Prostate gland (tissue), 2 donors: ENCODE measurements at regions not wholly inside any gene's neighbourhood (a gene's known extent, or its start where the extent isn't known, plus 50 kb on each side); places are given as distances from the start of the nearest gene placed in this dataset.
"Not testable (repeated sequence)": the region's sequence is repeated elsewhere in the genome, so short reads cannot be mapped to it uniquely, and the experiment has no call there.

Source experiments
- DNase-seq: peaks from one replicate; pipeline ENCODE4 v3.0.0-alpha.2; 2019; ENCODE audit warnings: low spot score
- H3K27ac ChIP-seq, 2 donors: fragments of 200-600 bp; sonication (generic); 2 replicates each; pipeline ENCODE4 v1.5.1; 2017 to 2019
- H3K27me3 ChIP-seq: fragments of 200-600 bp; sonication (generic); replicated peaks from 2 replicates; pipeline ENCODE4 v1.5.1; 2019; ENCODE audit not compliant: insufficient read depth
- H3K36me3 ChIP-seq, 2 donors: fragments of 200-600 bp; sonication (generic); 1 replicate in 1 of 2; 2 replicates in 1 of 2; pipeline versions ENCODE4 v1.5.1 to v1.8.1; 2017 to 2019
- H3K4me1 ChIP-seq: fragments of 200-600 bp; sonication (generic); replicated peaks from 2 replicates; pipeline ENCODE4 v1.5.1; 2019
- H3K4me3 ChIP-seq, 2 donors: fragments of 200-600 bp; sonication (generic); 2 replicates each; pipeline ENCODE4 v1.5.1; 2017 to 2019
- H3K9me3 ChIP-seq: fragments of 200-600 bp; sonication (generic); 2 replicates; pipeline ENCODE4 v1.5.1; 2017
- POLR2A ChIP-seq: fragments of 450-650 bp; IDR thresholded peaks from one replicate; pipeline ENCODE4 v1.6.1; 2016; ENCODE audit warnings: antibody characterized with exemption, mild to moderate bottlenecking
- POLR2AphosphoS5 ChIP-seq: sonication (generic); formaldehyde crosslinking; IDR thresholded peaks from one replicate; pipeline ENCODE4 v1.6.1; 2017; ENCODE audit warnings: antibody characterized with exemption
- WGBS: methylation state at CpG from one replicate; pipeline ENCODE4 v1.1.5; 2018; 5-methylcytosine and 5-hydroxymethylcytosine counted together
- intact Hi-C: fragments of 100-400 bp; cut with DNase I; formaldehyde crosslinking; loops from one replicate; pipeline ENCODE4 v1.14.2; 2022
- TF ChIP-seq, protein P1 (sequence below), 4 experiments: fragments of 200-600 bp in 2 of 4; fragments of 450-650 bp in 2 of 4; sonication (generic) in 2 of 4; IDR thresholded peaks; 1 replicate in 3 of 4; 2 replicates in 1 of 4; pipeline ENCODE4 v1.5.1; 2016 to 2019; ENCODE audit warnings: antibody characterized with exemption in 4 of 4, mild to moderate bottlenecking in 2 of 4, moderate library complexity in 2 of 4

DNA sequence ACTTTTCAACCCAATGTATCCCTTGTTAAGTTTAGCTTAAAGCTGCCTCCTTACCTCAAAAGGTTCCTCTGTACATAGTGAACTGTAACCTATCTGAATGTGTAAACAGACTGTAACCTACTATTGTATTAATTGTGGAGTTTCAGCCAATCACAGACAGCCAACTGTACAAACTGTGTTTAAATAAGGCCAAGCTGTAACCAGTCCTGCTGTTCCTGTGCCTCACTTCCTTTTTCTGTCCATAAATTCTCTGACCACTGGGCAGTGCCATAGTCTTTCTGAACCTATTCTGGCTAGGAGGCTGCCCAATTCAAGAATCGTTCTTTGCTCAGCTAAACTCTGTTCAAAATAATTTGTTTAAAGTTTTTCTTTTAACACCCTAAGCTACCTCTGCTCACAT lies 74.7 kb upstream of the DAPK1 start:
- DNase-seq, result no peak
- no peaks in the 10 kb centered on the region for H3K36me3 ChIP-seq
- no peak overlapping the region for H3K27ac ChIP-seq
- 71% methylated on average over 1 of the region's 1 CpG for WGBS
- no peaks in the 10 kb centered on the region for H3K9me3 ChIP-seq
- no peaks in the 10 kb centered on the region for H3K4me1 ChIP-seq
- TF ChIP-seq POLR2AphosphoS5 (no peak), POLR2A (no peak)
- TF ChIP-seq, protein P1, sequence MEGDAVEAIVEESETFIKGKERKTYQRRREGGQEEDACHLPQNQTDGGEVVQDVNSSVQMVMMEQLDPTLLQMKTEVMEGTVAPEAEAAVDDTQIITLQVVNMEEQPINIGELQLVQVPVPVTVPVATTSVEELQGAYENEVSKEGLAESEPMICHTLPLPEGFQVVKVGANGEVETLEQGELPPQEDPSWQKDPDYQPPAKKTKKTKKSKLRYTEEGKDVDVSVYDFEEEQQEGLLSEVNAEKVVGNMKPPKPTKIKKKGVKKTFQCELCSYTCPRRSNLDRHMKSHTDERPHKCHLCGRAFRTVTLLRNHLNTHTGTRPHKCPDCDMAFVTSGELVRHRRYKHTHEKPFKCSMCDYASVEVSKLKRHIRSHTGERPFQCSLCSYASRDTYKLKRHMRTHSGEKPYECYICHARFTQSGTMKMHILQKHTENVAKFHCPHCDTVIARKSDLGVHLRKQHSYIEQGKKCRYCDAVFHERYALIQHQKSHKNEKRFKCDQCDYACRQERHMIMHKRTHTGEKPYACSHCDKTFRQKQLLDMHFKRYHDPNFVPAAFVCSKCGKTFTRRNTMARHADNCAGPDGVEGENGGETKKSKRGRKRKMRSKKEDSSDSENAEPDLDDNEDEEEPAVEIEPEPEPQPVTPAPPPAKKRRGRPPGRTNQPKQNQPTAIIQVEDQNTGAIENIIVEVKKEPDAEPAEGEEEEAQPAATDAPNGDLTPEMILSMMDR (IDR thresholded peaks at IDR 0.05), result no peak
- intact Hi-C loops, result no loop called here
- no peaks in the 10 kb centered on the region for H3K27me3 ChIP-seq
- H3K4me3 ChIP-seq, result no peak overlapping the region

- H3K27ac ChIP-seq, H3K4me1 ChIP-seq, H3K27me3 ChIP-seq, DNase-seq, H3K36me3 ChIP-seq, H3K9me3 ChIP-seq, intact Hi-C loops, H3K4me3 ChIP-seq: not testable (repeated sequence)
- 81% methylated on average over 4 of the region's 4 CpGs for WGBS
Measured at GRCh38 chr9:87423885-87424284, 73.8 kb upstream of the DAPK1 start.

DNA sequence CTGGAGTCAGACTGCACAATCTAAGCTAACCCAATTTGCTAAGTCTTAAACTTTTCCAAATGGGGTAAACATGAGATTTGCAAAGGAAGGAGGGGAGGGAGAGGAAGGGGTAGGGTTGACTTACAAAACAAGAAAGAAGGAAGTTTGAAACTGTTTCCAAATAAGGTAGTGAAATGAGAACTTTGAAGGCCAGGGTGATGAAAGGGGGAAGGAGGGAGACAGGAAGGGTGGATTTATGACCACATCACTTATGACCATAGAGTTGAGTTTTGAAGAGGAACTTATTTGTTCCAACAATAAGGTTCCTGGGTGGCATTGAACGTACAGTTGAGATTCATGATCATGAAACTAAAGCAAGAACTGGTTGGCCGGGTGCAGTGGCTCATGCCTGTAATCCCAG lies 72.5 kb upstream of the DAPK1 start:
- intact Hi-C loops, result no loop called here
- Histone ChIP-seq H3K27ac (no peak overlapping the region), H3K4me3 (no peak overlapping the region), H3K4me1 (no peaks in the 10 kb centered on the region), H3K9me3 (no peaks in the 10 kb centered on the region), H3K27me3 (no peaks in the 10 kb centered on the region), H3K36me3 (no peaks in the 10 kb centered on the region)
- no peak for DNase-seq
- TF ChIP-seq POLR2AphosphoS5 (no peak), POLR2A (no peak)
- TF ChIP-seq, protein P1 (IDR thresholded peaks at IDR 0.05), result no peak
- WGBS, result 90% methylated on average over 2 of the region's 2 CpGs

GRCh38 chr9:87427851-87428506 lies 69.7 kb upstream of the DAPK1 start:
- H3K27ac ChIP-seq, result peak overlapping the region in 1 of 2 donors; percentile 19
- H3K9me3 ChIP-seq, result no peaks in the 10 kb centered on the region
- DNase-seq, result no peak
- TF ChIP-seq POLR2A, result no peak
- no peak for TF ChIP-seq POLR2AphosphoS5
- TF ChIP-seq, protein P1 (IDR thresholded peaks at IDR 0.05), result no peak
- H3K27me3 ChIP-seq, result no peaks in the 10 kb centered on the region
- 89% methylated on average over 5 of the region's 5 CpGs for WGBS
- intact Hi-C loops, result no loop called here
- no peaks in the 10 kb centered on the region for H3K36me3 ChIP-seq
- no peaks in the 10 kb centered on the region for H3K4me1 ChIP-seq
- no peak overlapping the region for H3K4me3 ChIP-seq

DNA sequence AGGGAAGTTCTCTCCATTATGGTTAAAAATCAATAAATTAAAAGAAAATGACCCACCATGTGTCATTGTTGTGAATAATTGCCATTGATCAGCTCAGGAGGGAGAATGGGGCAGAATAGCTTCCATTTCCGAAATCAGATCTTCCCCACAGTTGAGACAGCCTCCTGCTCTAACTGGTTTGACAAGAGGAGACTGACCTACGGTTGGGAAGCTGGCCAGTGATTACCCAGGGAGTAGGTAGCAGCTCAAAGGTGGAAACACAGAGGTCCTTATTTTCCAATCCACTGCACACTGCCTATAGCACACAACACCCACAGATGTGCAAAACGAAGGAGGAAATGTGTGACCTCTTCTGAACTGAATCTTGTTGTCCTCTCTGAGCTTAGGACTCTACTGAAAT lies 69.0 kb upstream of the DAPK1 start:
- Histone ChIP-seq H3K27ac (peak overlapping the region in 1 of 2 donors; percentile 19), H3K36me3 (no peaks in the 10 kb centered on the region), H3K4me1 (no peaks in the 10 kb centered on the region), H3K9me3 (no peaks in the 10 kb centered on the region), H3K27me3 (no peaks in the 10 kb centered on the region), H3K4me3 (no peak overlapping the region)
- TF ChIP-seq POLR2A (no peak), POLR2AphosphoS5 (peak; percentile 55)
- TF ChIP-seq, protein P1 (IDR thresholded peaks at IDR 0.05), result no peak
- DNase-seq, result peak; percentile 69
- 49% methylated on average over 3 of the region's 3 CpGs for WGBS
- intact Hi-C loops, result no loop called here
